Activated B cell treated with CpG ODN at 0.5 μM for 24 hours (primary cell): ENCODE measurements at regions not wholly inside any gene's neighbourhood (a gene's known extent, or its start where the extent isn't known, plus 50 kb on each side); places are given as distances from the start of the nearest gene placed in this dataset.

Source experiments
- ATAC-seq: fragments of 200-7000 bp; cut with Tn5 transposase; one replicate; pipeline ENCODE4 v1.10.0; 2021; ENCODE audit warnings: low read depth, mild to moderate bottlenecking, moderate library complexity
- CTCF ChIA-PET: fragments of 350-600 bp; sonication (Branson Sonifier 250); formaldehyde crosslinking; loops from one replicate; lab custom pipeline; 2021; ENCODE audit warnings: antibody characterized with exemption; lab: Charles Lee
- POLR2A ChIA-PET: fragments of 350-600 bp; sonication (Branson Sonifier 250); formaldehyde crosslinking; loops from one replicate; lab custom pipeline; 2021; ENCODE audit warnings: antibody characterized with exemption; lab: Charles Lee
- DNase-seq: peaks from one replicate; pipeline ENCODE4 v3.0.0; 2022
- H3K27ac Mint-ChIP-seq: one replicate; pipeline ENCODE4 v1.8.0; 2020; ENCODE audit warnings: mixed read lengths
- H3K27me3 Mint-ChIP-seq: one replicate; pipeline ENCODE4 v1.8.0; 2021; ENCODE audit warnings: mixed read lengths
- H3K36me3 Mint-ChIP-seq: one replicate; pipeline ENCODE4 v1.8.0; 2021; ENCODE audit warnings: low read depth, mixed read lengths
- H3K4me1 Mint-ChIP-seq: one replicate; pipeline ENCODE4 v1.8.0; 2021; ENCODE audit warnings: mixed read lengths
- H3K4me3 Mint-ChIP-seq: one replicate; pipeline ENCODE4 v1.8.0; 2020; ENCODE audit warnings: mild to moderate bottlenecking, mixed read lengths
- H3K9me3 Mint-ChIP-seq: one replicate; pipeline ENCODE4 v1.8.0; 2020; ENCODE audit warnings: mixed read lengths
- intact Hi-C: fragments of 100-400 bp; cut with micrococcal nuclease; formaldehyde crosslinking; loops from one replicate; pipeline ENCODE4 v1.15.1; 2024
- TF ChIP-seq, protein P1 (sequence below): fragments of 200-600 bp; IDR thresholded peaks from one replicate; pipeline ENCODE4 v1.8.0; 2022; ENCODE audit warnings: antibody characterized with exemption, mild to moderate bottlenecking

DNA sequence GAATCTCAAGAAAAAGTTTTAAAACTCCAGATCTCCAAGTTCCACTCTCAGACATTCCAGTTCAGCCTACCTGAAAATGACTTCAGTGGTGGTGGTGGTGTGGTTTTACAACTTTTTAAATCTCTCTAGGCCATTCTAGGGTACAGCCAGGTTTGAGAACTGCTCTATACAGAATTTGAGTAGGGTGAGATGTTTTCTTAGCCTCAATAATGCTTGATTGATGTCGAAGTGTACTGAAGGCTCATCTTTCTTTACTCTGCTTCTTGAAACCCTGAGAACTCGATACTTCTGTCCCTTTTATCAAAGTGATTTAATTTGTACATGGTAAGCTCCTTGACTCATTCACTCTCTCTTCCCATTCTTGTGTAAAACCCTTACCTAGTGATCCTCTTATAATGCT, 143.8 kb downstream of the FAM124B start:
- ChIA-PET POLR2A (interaction anchor here (0.6 kb wide), 1 partner anchor 76 kb away, joined by 6 read pairs; no protein-coding TSS in a partner anchor), CTCF (no interaction called here)
- TF ChIP-seq, protein P1, sequence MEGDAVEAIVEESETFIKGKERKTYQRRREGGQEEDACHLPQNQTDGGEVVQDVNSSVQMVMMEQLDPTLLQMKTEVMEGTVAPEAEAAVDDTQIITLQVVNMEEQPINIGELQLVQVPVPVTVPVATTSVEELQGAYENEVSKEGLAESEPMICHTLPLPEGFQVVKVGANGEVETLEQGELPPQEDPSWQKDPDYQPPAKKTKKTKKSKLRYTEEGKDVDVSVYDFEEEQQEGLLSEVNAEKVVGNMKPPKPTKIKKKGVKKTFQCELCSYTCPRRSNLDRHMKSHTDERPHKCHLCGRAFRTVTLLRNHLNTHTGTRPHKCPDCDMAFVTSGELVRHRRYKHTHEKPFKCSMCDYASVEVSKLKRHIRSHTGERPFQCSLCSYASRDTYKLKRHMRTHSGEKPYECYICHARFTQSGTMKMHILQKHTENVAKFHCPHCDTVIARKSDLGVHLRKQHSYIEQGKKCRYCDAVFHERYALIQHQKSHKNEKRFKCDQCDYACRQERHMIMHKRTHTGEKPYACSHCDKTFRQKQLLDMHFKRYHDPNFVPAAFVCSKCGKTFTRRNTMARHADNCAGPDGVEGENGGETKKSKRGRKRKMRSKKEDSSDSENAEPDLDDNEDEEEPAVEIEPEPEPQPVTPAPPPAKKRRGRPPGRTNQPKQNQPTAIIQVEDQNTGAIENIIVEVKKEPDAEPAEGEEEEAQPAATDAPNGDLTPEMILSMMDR, result no peak
- Mint-ChIP-seq H3K4me3 (no peak overlapping the region), H3K36me3 (no peaks in the 10 kb centered on the region), H3K27me3 (peaks cover 11% of the 10 kb centered on the region), H3K9me3 (no peaks in the 10 kb centered on the region), H3K27ac (no peak overlapping the region), H3K4me1 (no peaks in the 10 kb centered on the region)
- ATAC-seq, result no peak
- no peak for DNase-seq
- intact Hi-C loops, result no loop called here

DNA sequence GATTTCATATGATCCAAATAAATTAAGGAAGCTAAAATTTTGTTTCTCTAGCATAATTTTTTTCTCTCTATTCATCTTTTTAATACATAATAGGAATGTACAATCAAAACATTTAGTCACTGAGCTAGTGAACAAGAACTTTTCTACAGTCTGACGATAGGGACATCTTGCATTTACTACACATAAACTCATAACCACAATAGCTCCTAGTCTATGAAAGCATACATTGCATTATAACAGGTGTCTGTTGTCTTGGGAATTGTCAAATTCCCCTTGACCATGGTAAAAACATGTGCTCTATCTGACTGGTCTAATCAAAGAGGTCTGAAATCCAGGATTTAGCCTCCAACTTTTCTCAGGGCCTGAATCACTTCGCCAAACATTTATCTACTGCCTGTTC, 144.8 kb downstream of the FAM124B start:
- DNase-seq (no peak), ATAC-seq (no peak)
- Mint-ChIP-seq H3K27ac (no peak overlapping the region), H3K9me3 (no peaks in the 10 kb centered on the region), H3K4me3 (no peak overlapping the region), H3K27me3 (peaks cover 8% of the 10 kb centered on the region), H3K4me1 (no peaks in the 10 kb centered on the region), H3K36me3 (no peaks in the 10 kb centered on the region)
- POLR2A ChIA-PET, result no interaction called here
- TF ChIP-seq, protein P1, result no peak
- intact Hi-C loops, result no loop called here
- CTCF ChIA-PET, result no interaction called here

GRCh38 chr2:224253464-224253863, 148.4 kb downstream of the FAM124B start:
- Mint-ChIP-seq H3K36me3 (no peaks in the 10 kb centered on the region), H3K4me3 (no peak overlapping the region), H3K4me1 (no peaks in the 10 kb centered on the region), H3K9me3 (no peaks in the 10 kb centered on the region), H3K27me3 (peaks cover 6% of the 10 kb centered on the region), H3K27ac (no peak overlapping the region)
- ChIA-PET CTCF (no interaction called here), POLR2A (no interaction called here)
- TF ChIP-seq, protein P1, result no peak
- DNase-seq (no peak), ATAC-seq (no peak)
- intact Hi-C loops, result no loop called here

DNA sequence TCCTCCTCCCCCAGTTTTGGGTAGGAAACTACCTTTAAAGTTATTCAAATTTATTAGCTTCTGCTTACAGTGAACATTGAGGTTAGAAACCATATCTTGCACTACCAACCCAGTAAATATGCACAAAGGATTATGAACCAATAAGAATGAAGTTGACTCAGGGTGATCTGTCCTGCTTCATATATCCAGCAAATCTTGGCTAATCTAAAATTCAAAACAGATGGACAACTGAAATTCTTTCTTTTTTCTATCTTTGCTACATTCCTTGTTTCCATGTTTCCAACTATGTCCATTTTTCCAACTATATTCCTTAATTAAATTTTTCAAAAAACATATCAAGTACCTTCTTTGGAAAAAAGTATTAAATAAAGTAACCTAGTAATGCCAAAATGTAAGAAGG, 149.3 kb downstream of the FAM124B start:
- H3K27ac Mint-ChIP-seq, result no peak overlapping the region
- intact Hi-C loops, result no loop called here
- ATAC-seq (no peak), DNase-seq (no peak)
- TF ChIP-seq, protein P1, result no peak
- no peaks in the 10 kb centered on the region for H3K9me3 Mint-ChIP-seq
- ChIA-PET CTCF (no interaction called here), POLR2A (no interaction called here)
- H3K4me3 Mint-ChIP-seq, result no peak overlapping the region
- H3K36me3 Mint-ChIP-seq, result no peaks in the 10 kb centered on the region
- no peaks in the 10 kb centered on the region for H3K4me1 Mint-ChIP-seq
- H3K27me3 Mint-ChIP-seq, result peaks cover 6% of the 10 kb centered on the region

DNA sequence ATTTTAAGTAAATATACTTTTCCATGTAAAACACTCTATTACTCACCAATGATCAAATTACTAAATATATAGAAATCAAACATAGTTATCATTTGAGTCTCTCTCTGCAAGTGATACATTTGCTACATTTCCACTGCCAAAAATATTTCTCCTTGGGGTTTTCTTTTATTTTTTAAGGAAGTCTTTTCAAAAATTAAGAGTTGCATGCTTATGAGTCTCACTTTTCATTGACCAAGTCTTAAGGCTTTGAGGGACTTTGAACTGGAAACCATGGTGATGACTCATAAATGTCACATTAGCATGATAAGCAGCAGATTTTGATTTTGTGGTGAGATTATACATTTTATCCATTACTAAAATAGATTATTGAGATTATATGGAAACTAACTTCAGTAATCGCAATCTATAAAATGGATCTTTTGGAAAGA, 152.9 kb downstream of the FAM124B start:
- H3K4me3 Mint-ChIP-seq, result no peak overlapping the region
- H3K4me1 Mint-ChIP-seq, result no peaks in the 10 kb centered on the region
- no peaks in the 10 kb centered on the region for H3K36me3 Mint-ChIP-seq
- intact Hi-C loops, result no loop called here
- TF ChIP-seq, protein P1, result no peak
- ATAC-seq (no peak), DNase-seq (no peak)
- no peak overlapping the region for H3K27ac Mint-ChIP-seq
- H3K27me3 Mint-ChIP-seq, result peaks cover 4% of the 10 kb centered on the region
- ChIA-PET CTCF (no interaction called here), POLR2A (no interaction called here)
- H3K9me3 Mint-ChIP-seq, result no peaks in the 10 kb centered on the region
